Endothelial cell of umbilical vein (primary cell): ENCODE measurements at regions not wholly inside any gene's neighbourhood (a gene's known extent, or its start where the extent isn't known, plus 50 kb on each side); places are given as distances from the start of the nearest gene placed in this dataset.

Source experiments
- BruUV-seq: library from RNA; stranded (reverse); fragments of 400-500 nt; replicated peaks from 2 replicates; lab custom pipeline; 2021; lab: Mats Ljungman, UMichigan
- CTCF ChIA-PET: fragments of 300-600, 350-600 bp; sonication (Branson Sonifier 250); formaldehyde crosslinking; loops from one replicate; lab custom pipeline; 2021; ENCODE audit warnings: antibody characterized with exemption, inconsistent platforms; lab: Charles Lee
- POLR2A ChIA-PET: fragments of 300-600, 350-600 bp; sonication (Branson Sonifier 250); formaldehyde crosslinking; loops from one replicate; lab custom pipeline; 2021; ENCODE audit warnings: antibody characterized with exemption, inconsistent platforms; lab: Charles Lee
- DNase-seq: peaks from one replicate; pipeline ENCODE4 v3.0.0-alpha.2; 2011; ENCODE audit warnings: low read depth, low spot score
- FAIRE-seq: peaks from 2 replicates; lab custom pipeline; 2011; peaks lifted over from hg19 to GRCh38; lab: Jason Lieb, UNC
- H2AFZ ChIP-seq: 2 replicates; pipeline ENCODE4 v1.6.0; 2012; ENCODE audit warnings: low read depth, low read length, control low read depth, inconsistent platforms
- H3K27ac ChIP-seq: 2 replicates; pipeline ENCODE4 v1.5.1; 2011; ENCODE audit warnings: low read depth, mild to moderate bottlenecking, control low read depth, low read length, moderate library complexity; ENCODE audit not compliant: insufficient read depth
- H3K27me3 ChIP-seq, 2 experiments: 2 replicates each; pipeline versions ENCODE4 v1.6.0 to v1.6.1; 2011; ENCODE audit warnings: low read length in 2 of 2, mixed read lengths in 1 of 2; ENCODE audit not compliant: control insufficient read depth in 2 of 2, insufficient read depth in 2 of 2
- H3K36me3 ChIP-seq, 2 experiments: 2 replicates in 1 of 2; 3 replicates in 1 of 2; pipeline ENCODE4 v1.5.1; 2011; ENCODE audit warnings: low read length in 2 of 2, mild to moderate bottlenecking in 1 of 2, moderate library complexity in 1 of 2; ENCODE audit not compliant: control insufficient read depth in 2 of 2, insufficient read depth in 2 of 2; ENCODE audit errors: extremely low read depth in 1 of 2
- H3K4me1 ChIP-seq: 3 replicates; pipeline ENCODE4 v1.5.1; 2011; ENCODE audit warnings: mild to moderate bottlenecking, low read length; ENCODE audit not compliant: control insufficient read depth, insufficient read depth; ENCODE audit errors: extremely low read depth
- H3K4me2 ChIP-seq: 2 replicates; pipeline ENCODE4 v1.6.1; 2011; ENCODE audit warnings: low read length, control low read depth, mixed read lengths; ENCODE audit not compliant: insufficient read depth
- H3K4me3 ChIP-seq, 3 experiments: fragments of 200-600 bp in 1 of 3; sonication (generic), shearing (Covaris generic) in 1 of 3; replicated peaks in 1 of 3; 2 replicates each; pipeline ENCODE4 v1.5.1; 2011 to 2016; ENCODE audit warnings: control low read depth in 3 of 3, low read length in 3 of 3, mild to moderate bottlenecking in 2 of 3, inconsistent platforms in 1 of 3, low read depth in 1 of 3, moderate library complexity in 1 of 3; ENCODE audit not compliant: insufficient read depth in 1 of 3
- H3K79me2 ChIP-seq: 2 replicates; pipeline ENCODE4 v1.6.0; 2012; ENCODE audit warnings: low read length, inconsistent platforms; ENCODE audit not compliant: control insufficient read depth, insufficient read depth
- H3K9ac ChIP-seq: replicated peaks from 2 replicates; pipeline ENCODE3; 2011; ENCODE audit warnings: low read length, control low read depth; ENCODE audit not compliant: insufficient read depth; ENCODE audit errors: extremely low read depth
- H3K9me1 ChIP-seq: replicated peaks from 3 replicates; pipeline ENCODE4 v1.6.0; 2011; ENCODE audit warnings: mild to moderate bottlenecking, low read length; ENCODE audit not compliant: control insufficient read depth, insufficient read depth; ENCODE audit errors: extremely low read depth
- H3K9me3 ChIP-seq: replicated peaks from 2 replicates; pipeline ENCODE4 v1.5.1; 2012; ENCODE audit warnings: low read length, inconsistent platforms; ENCODE audit not compliant: control insufficient read depth, insufficient read depth
- H4K20me1 ChIP-seq: replicated peaks from 2 replicates; pipeline ENCODE3; 2011; ENCODE audit warnings: mild to moderate bottlenecking, low read length; ENCODE audit not compliant: control insufficient read depth, insufficient read depth; ENCODE audit errors: extremely low read depth
- CTCF ChIP-seq, 2 donors: IDR thresholded peaks; 1 replicate in 1 of 2; 2 replicates in 1 of 2; pipeline ENCODE4 v1.5.1; 2011; ENCODE audit warnings: low read length in 2 of 2, mild to moderate bottlenecking in 2 of 2, moderate library complexity in 2 of 2, control low read depth in 1 of 2, inconsistent platforms in 1 of 2, low read depth in 1 of 2; ENCODE audit not compliant: insufficient read depth in 1 of 2; ENCODE audit errors: extremely low read depth in 1 of 2
- EZH2 ChIP-seq: IDR thresholded peaks from 2 replicates; pipeline ENCODE4 v1.6.1; 2012; ENCODE audit warnings: borderline replicate concordance, low read depth, mild to moderate bottlenecking, moderate library complexity, low read length, inconsistent platforms; ENCODE audit not compliant: severe bottlenecking
- FOS ChIP-seq: IDR thresholded peaks from 2 replicates; pipeline ENCODE4 v1.6.1; 2011; ENCODE audit warnings: mild to moderate bottlenecking, low read length, moderate library complexity, borderline replicate concordance; ENCODE audit not compliant: insufficient read depth
- GATA2 ChIP-seq: IDR thresholded peaks from 2 replicates; pipeline ENCODE4 v1.7.0; 2011; ENCODE audit warnings: low read depth, mild to moderate bottlenecking, moderate library complexity, mixed read lengths, low read length; ENCODE audit not compliant: insufficient read length, insufficient read depth
- JUN ChIP-seq: IDR thresholded peaks from 2 replicates; pipeline ENCODE4 v1.6.1; 2011; ENCODE audit warnings: borderline replicate concordance, low read depth; ENCODE audit not compliant: insufficient read length, insufficient read depth
- MAX ChIP-seq: IDR thresholded peaks from 2 replicates; pipeline ENCODE4 v1.6.1; 2011; ENCODE audit not compliant: insufficient read depth, insufficient read length
- MYC ChIP-seq: IDR thresholded peaks from one replicate; pipeline ENCODE4 v1.6.1; 2011; ENCODE audit warnings: mild to moderate bottlenecking, low read depth, low read length
- POLR2A ChIP-seq: IDR thresholded peaks from 2 replicates; pipeline ENCODE4 v1.6.1; 2012; ENCODE audit warnings: low read depth, mild to moderate bottlenecking, control low read depth, low read length
- POLR2AphosphoS5 ChIP-seq: IDR thresholded peaks from 2 replicates; pipeline ENCODE4 v1.6.1; 2012; ENCODE audit warnings: low read depth, mild to moderate bottlenecking, control low read depth, low read length, moderate library complexity; ENCODE audit not compliant: insufficient read depth
- dilution Hi-C: fragments of 300-500 bp; cut with MboI; formaldehyde crosslinking; loops from one replicate; pipeline ENCODE4 v1.15.0; 2019; ENCODE audit warnings: low sequenced_read_pairs; ENCODE audit not compliant: extremely low pct_ligation_motif_present
- intact Hi-C: fragments of 100-400 bp; cut with micrococcal nuclease; formaldehyde crosslinking; loops from one replicate; pipeline ENCODE4 v1.10.0; 2022

DNA sequence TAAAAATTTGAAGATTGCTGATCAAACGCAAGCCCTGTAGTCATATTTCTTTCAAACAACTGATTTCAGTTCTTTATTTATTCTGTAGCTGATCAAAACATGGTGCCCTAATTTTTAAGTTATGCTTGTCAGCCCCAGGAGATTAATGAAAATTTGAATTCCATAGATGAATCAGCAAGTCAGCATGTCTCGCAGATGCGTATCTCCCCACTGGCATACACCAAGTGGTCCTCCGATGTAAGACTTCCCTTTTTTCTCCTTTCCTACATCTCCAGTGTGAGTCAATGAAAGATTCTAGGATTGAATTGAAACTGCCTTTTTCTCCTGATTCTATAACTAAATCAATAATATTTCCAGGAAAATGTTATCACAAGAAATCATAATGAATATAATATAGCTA lies 539.6 kb upstream of the NOX3 start:
- H3K4me3 ChIP-seq = no peak overlapping the region
- intact Hi-C loops (no loop called here), dilution Hi-C loops (no loop called here)
- H3K79me2 ChIP-seq = no peaks in the 10 kb centered on the region
- TF ChIP-seq JUN (no peak), MAX (no peak), CTCF (IDR thresholded peaks at IDR 0.05; ENCODE audit: extremely low read depth in 1 of 2, insufficient read depth in 1 of 2, low read depth in 1 of 2, low read length in 2 of 2) (no peak), FOS (no peak), POLR2AphosphoS5 (no peak), MYC (no peak), GATA2 (no peak), POLR2A (no peak), EZH2 (no peak)
- FAIRE-seq = no peak
- POLR2A ChIA-PET = no interaction called here
- H3K9ac ChIP-seq = no peak overlapping the region
- no peaks in the 10 kb centered on the region for H4K20me1 ChIP-seq
- H3K27me3 ChIP-seq = no peaks in the 10 kb centered on the region
- no peaks in the 10 kb centered on the region for H3K9me1 ChIP-seq
- H3K4me2 ChIP-seq = no peak overlapping the region
- H3K27ac ChIP-seq = no peak overlapping the region
- H3K9me3 ChIP-seq = no peaks in the 10 kb centered on the region
- H3K4me1 ChIP-seq = no peaks in the 10 kb centered on the region
- CTCF ChIA-PET = no interaction called here
- H3K36me3 ChIP-seq = no peaks in the 10 kb centered on the region
- no TSS peak for BruUV-seq
- no peak for DNase-seq
- no peak overlapping the region for H2AFZ ChIP-seq
